DMS114 treated with DMSO at 0.1 percent for 48 hours (cell line): ENCODE measurements at regions not wholly inside any gene's neighbourhood (a gene's known extent, or its start where the extent isn't known, plus 50 kb on each side); places are given as distances from the start of the nearest gene placed in this dataset.

ENCODE experiments used
- DNase-seq: peaks from one replicate; lab custom pipeline; 2025; ENCODE audit not compliant: unreplicated experiment; lab: John Stamatoyannopoulos, UW

GRCh38 chr17:79214459-79214858 is 139.8 kb downstream of the ENGASE start:
- no peak for DNase-seq

- DNase-seq: no peak
Measured at GRCh38 chr17:79213305-79213704, 138.7 kb downstream of the ENGASE start.

GRCh38 chr17:79212149-79213087 is 137.8 kb downstream of the ENGASE start:
- no peak for DNase-seq

GRCh38 chr17:79211061-79211770 is 136.6 kb downstream of the ENGASE start:
- no peak for DNase-seq

GRCh38 chr17:79210638-79211037 is 136.0 kb downstream of the ENGASE start:
- DNase-seq: no peak

- DNase-seq: no peak
Measured at GRCh38 chr17:79207960-79208359, 133.3 kb downstream of the ENGASE start.

GRCh38 chr17:79205688-79206205 is 131.1 kb downstream of the ENGASE start:
- no peak for DNase-seq

GRCh38 chr17:79204261-79204660 is 129.6 kb downstream of the ENGASE start:
- DNase-seq: no peak

- no peak for DNase-seq
Measured at GRCh38 chr17:79203657-79204056, 129.0 kb downstream of the ENGASE start.

GRCh38 chr17:79203016-79203415 is 128.4 kb downstream of the ENGASE start:
- DNase-seq: no peak

GRCh38 chr17:79202480-79202879 is 127.9 kb downstream of the ENGASE start:
- no peak for DNase-seq

GRCh38 chr17:79201536-79202227 is 127.1 kb downstream of the ENGASE start:
- DNase-seq: no peak

- no peak for DNase-seq
Measured at GRCh38 chr17:79201119-79201518, 126.5 kb downstream of the ENGASE start.

- no peak for DNase-seq
Measured at GRCh38 chr17:79196913-79197312, 122.3 kb downstream of the ENGASE start.

- DNase-seq: no peak
Measured at GRCh38 chr17:79192503-79193351, 118.1 kb downstream of the ENGASE start.

GRCh38 chr17:79191270-79191934 is 116.8 kb downstream of the ENGASE start:
- no peak for DNase-seq

- DNase-seq: no peak
Measured at GRCh38 chr17:79189305-79189704, 114.7 kb downstream of the ENGASE start.

- no peak for DNase-seq
Measured at GRCh38 chr17:79188685-79189084, 114.1 kb downstream of the ENGASE start.

GRCh38 chr17:79188048-79188447 is 113.4 kb downstream of the ENGASE start:
- DNase-seq: no peak

- no peak for DNase-seq
Measured at GRCh38 chr17:79187186-79187585, 112.6 kb downstream of the ENGASE start.
